ENCODE measurements at regions not wholly inside any gene's neighbourhood (a gene's known extent, or its start where the extent isn't known, plus 50 kb on each side); places are given as distances from the start of the nearest gene placed in this dataset.

- ChIA-PET CTCF (no interaction called here), POLR2A (ENCODE audit: unreplicated experiment) (no interaction called here)
- dilution Hi-C loops (cut with HindIII; ENCODE audit: low sequenced_read_pairs, unreplicated experiment) (no loop called here), intact Hi-C loops (cut with micrococcal nuclease) (no loop called here), in situ Hi-C loops (cut with MboI; ENCODE audit: low sequenced_read_pairs) (no loop called here)
- no peak overlapping the region for H3K14ac ChIP-seq (replicated peaks; ENCODE audit: low read depth, low read length)
- H2AFZ ChIP-seq (replicated peaks; ENCODE audit: low read length, poor library complexity): no peak overlapping the region
- no peaks in the 10 kb centered on the region for H4K20me1 ChIP-seq (ENCODE audit: insufficient read depth, low read length)
- peak overlapping the region; percentile 30; the same call in 1 of the 2 replicates for H2BK120ac ChIP-seq (ENCODE audit: low read depth, low read length)
- no peaks in the 10 kb centered on the region for H3K9me1 ChIP-seq (ENCODE audit: insufficient read depth, low read length)
- no peak overlapping the region for H4K91ac ChIP-seq (ENCODE audit: insufficient read depth, low read depth, low read length)
- H3K4ac ChIP-seq (ENCODE audit: low read depth, low read length): no peak overlapping the region
- H3K79me1 ChIP-seq (ENCODE audit: low read depth in 1 of 2, low read length in 2 of 2): no peaks in the 10 kb centered on the region; a peak in 1 of 4 replicates
- 0 out of 3 replicates have a peak overlapping the region, but pooled peaks have one; percentile 0 for H2BK15ac ChIP-seq (ENCODE audit: low read depth, low read length)
- no peaks in the 10 kb centered on the region for H3K36me3 ChIP-seq (ENCODE audit: control insufficient read depth, insufficient read depth, low read length)
- no peak overlapping the region for H3K4me3 ChIP-seq (ENCODE audit: insufficient read depth, low read depth, low read length)
- no peak overlapping the region for H3K56ac ChIP-seq (ENCODE audit: extremely low read depth, insufficient read depth, low read length)
- no peak for TF ChIP-seq MAZ (IDR thresholded peaks at IDR 0.05; ENCODE audit: borderline replicate concordance, low read depth, low read length)
- no peak for TF ChIP-seq CEBPB (IDR thresholded peaks at IDR 0.05; ENCODE audit: low read depth, low read length)
- TF ChIP-seq CTCF (conservative IDR thresholded peaks at IDR 0.05; ENCODE audit: low read depth, low read length): no peak
- no peak for TF ChIP-seq RCOR1 (IDR thresholded peaks at IDR 0.05; ENCODE audit: insufficient replicate concordance, low read length)
- TF ChIP-seq POLR2A (IDR thresholded peaks at IDR 0.05; ENCODE audit: low read depth, low read length): no peak
- peak; percentile 18; the same call in 1 of the 2 replicates for TF ChIP-seq RAD21 (IDR thresholded peaks at IDR 0.05; ENCODE audit: low read length)
- peak; percentile 81 for TF ChIP-seq FOS (IDR thresholded peaks at IDR 0.05; ENCODE audit: low read depth, low read length)
- no peak for TF ChIP-seq MXI1 (IDR thresholded peaks at IDR 0.05; ENCODE audit: borderline replicate concordance, low read depth, low read length)
- no peak for TF ChIP-seq CHD1 (IDR thresholded peaks at IDR 0.05; ENCODE audit: low read depth, low read length)
- no peak for TF ChIP-seq NFE2L2 (IDR thresholded peaks at IDR 0.05; ENCODE audit: low read depth, low read length)
- peak; percentile 44 for TF ChIP-seq BHLHE40 (IDR thresholded peaks at IDR 0.05; ENCODE audit: low read depth, low read length)
- no peak for TF ChIP-seq ELK1 (IDR thresholded peaks at IDR 0.05; ENCODE audit: borderline replicate concordance, low read depth, low read length)
- TF ChIP-seq USF2 (IDR thresholded peaks at IDR 0.05; ENCODE audit: low read depth, low read length): no peak
- no peak for TF ChIP-seq RFX5 (IDR thresholded peaks at IDR 0.05; ENCODE audit: low read depth, low read length)
- peaks cover 4% of the 10 kb centered on the region for H3K4me1 ChIP-seq (ENCODE audit: control insufficient read depth, insufficient read depth, low read length)
- no CpG with 5 or more reads among the region's 2 CpGs for WGBS, 2 experiments (ENCODE audit: extremely low coverage in 2 of 2, insufficient read length in 1 of 2)
- no peak overlapping the region for H3K27ac ChIP-seq (ENCODE audit: insufficient read depth, low read length)
- no peak overlapping the region for H2BK5ac ChIP-seq (ENCODE audit: low read depth, low read length, poor library complexity, severe bottlenecking)
- H3K9me3 ChIP-seq (ENCODE audit: control insufficient read depth, insufficient read depth, low read length): no peaks in the 10 kb centered on the region
- H4K8ac ChIP-seq (ENCODE audit: low read depth in 2 of 2, low read length in 2 of 2): no peak overlapping the region
- no peak overlapping the region; the same call in 1 of the 2 replicates for H2AK5ac ChIP-seq (ENCODE audit: low read depth, low read length)
- H3K27me3 ChIP-seq (ENCODE audit: control insufficient read depth, insufficient read depth, low read length): no peaks in the 10 kb centered on the region
- peak overlapping the region; percentile 53; the same call in 1 of the 2 replicates for H2BK20ac ChIP-seq (ENCODE audit: low read depth, low read length)
- H2AK9ac ChIP-seq (replicated peaks; ENCODE audit: low read depth, low read length, poor library complexity): no peak overlapping the region
- no peak overlapping the region for H3K9ac ChIP-seq (ENCODE audit: low read depth, low read length)
- DNase-seq (peak; percentile 90), ATAC-seq (ENCODE audit: low read depth) (peak; percentile 78)
- no peak overlapping the region for H3K23ac ChIP-seq (ENCODE audit: low read depth, low read length)
- no peak overlapping the region for H4K5ac ChIP-seq (ENCODE audit: low read depth, low read length)
- BruUV-seq (replicated peaks): no TSS peak
- no peak overlapping the region for H3K4me2 ChIP-seq (ENCODE audit: low read depth, low read length)
- no peak overlapping the region for H3K18ac ChIP-seq (ENCODE audit: low read depth, low read length)
These were observed 307.2 kb downstream of the SOX4 start for GRCh38 chr6:21900730-21901129.
